ENCODE measurements at regions not wholly inside any gene's neighbourhood (a gene's known extent, or its start where the extent isn't known, plus 50 kb on each side); places are given as distances from the start of the nearest gene placed in this dataset.
"Not testable (repeated sequence)": the region's sequence is repeated elsewhere in the genome, so short reads cannot be mapped to it uniquely, and the experiment has no call there.

DNA sequence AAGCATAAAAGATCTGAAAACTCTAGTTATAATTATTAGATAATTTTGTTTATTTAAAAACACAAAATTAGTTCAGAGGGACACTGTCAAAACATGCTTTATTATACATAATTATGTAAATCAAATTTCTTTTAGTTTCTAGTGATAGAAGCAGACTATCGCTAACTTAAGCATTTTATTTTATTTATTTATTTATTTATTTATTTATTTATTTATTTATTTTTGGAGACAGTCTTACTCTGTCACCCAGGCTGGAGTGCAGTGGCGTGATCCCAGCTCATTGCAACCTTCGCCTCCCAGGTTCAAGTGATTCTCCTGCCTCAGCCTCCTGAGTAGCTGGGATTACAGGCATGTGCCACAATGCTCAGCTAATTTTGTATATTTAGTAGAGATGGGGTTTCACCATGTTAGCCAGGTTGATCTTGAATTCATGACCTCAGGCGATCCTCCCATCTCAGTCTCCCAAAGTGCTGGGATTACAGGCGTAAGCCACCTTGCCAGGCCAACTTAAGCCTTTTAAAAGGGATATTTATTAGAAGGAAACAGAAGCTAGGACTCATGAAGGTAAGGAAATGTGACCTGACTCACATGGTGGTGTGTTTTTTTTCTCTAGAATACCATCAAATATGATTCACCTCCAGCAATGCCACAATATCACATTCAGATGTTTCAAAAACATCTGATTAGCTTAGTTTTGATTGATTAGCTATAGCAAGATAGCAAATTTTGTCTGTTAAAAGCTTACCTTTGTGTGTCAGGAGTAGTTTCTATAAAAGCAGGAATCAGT lies 1357.4 kb upstream of the ADGRL4 start:
- DNase-seq = no peak

GRCh38 chr1:80359666-80360065 lies 1353.1 kb upstream of the ADGRL4 start:
- no peak for DNase-seq

GRCh38 chr1:80349218-80349617 lies 1342.7 kb upstream of the ADGRL4 start:
- no peak for DNase-seq

GRCh38 chr1:80341021-80341420 lies 1334.5 kb upstream of the ADGRL4 start:
- DNase-seq = no peak

GRCh38 chr1:80318108-80318507 lies 1311.6 kb upstream of the ADGRL4 start:
- DNase-seq = no peak

DNA sequence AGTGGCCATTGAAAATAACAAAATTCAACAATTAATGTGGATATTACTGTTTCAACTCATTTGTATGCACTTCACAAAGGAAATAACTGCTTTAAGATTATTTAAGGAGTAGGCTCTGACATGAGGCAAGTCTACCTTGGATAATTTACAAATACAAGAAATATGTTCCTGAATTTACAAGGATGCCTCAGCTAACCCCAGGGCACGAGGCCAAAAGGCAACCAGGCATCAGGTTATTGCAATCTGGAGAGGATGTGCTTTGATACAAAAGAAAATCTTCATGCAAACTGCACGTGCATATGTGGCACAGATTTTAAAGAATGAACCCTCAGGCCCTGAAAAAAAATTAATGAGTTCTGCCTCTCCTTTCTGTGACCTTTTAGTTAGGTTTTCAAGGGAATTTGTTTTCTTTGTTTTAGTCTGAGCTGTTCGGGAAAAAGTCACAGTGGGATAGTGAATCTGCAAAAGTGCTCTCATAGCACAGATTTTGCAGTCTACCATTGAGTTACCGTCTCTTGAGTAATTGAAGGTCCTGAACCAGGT lies 1304.2 kb upstream of the ADGRL4 start:
- DNase-seq = peak; percentile 73

- DNase-seq = peak; percentile 82
Measured at GRCh38 chr1:80305466-80305865, 1298.9 kb upstream of the ADGRL4 start.

GRCh38 chr1:80293818-80294217 lies 1287.3 kb upstream of the ADGRL4 start:
- DNase-seq = no peak

GRCh38 chr1:80288750-80289149 lies 1282.2 kb upstream of the ADGRL4 start:
- DNase-seq = not testable (repeated sequence)

GRCh38 chr1:80282536-80282935 lies 1276.0 kb upstream of the ADGRL4 start:
- no peak for DNase-seq

DNA sequence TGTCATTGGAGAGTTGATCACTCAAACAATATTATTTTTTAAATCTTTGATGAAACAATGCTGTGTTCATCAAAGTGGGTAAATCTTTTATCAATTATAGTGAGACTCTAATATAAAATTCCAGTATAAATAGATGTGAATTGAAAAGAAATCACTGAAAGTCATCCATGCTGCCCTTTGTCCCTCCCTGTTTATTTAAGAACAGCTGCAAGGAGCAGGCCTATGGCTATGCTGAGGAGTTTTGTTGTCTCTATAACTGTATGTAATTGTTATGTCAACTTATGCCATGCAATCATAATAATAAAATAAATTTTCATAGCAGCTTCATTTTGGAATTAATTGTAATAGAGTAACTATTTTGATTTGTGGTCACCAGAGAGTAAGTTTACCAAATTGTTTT lies 1272.4 kb upstream of the ADGRL4 start:
- DNase-seq = no peak

DNA sequence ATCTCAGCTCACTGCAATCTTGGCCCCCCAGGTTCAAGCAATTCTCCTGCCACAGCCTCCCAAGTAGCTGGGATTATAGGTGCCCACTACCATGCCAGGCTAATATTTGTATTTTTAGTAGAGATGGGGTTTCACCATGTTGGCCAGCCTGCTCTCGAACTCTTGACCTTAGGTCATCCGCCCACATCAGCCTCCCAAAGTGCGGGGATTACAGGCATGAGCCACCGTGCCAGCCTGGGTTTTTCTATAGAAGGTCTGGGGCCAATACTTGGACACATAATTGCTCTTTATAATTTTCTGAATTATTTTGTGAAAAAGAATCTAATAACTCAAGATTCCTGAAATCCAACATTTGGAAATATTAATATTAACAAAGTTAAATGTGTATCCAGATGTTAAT lies 1267.7 kb upstream of the ADGRL4 start:
- no peak for DNase-seq

DNA sequence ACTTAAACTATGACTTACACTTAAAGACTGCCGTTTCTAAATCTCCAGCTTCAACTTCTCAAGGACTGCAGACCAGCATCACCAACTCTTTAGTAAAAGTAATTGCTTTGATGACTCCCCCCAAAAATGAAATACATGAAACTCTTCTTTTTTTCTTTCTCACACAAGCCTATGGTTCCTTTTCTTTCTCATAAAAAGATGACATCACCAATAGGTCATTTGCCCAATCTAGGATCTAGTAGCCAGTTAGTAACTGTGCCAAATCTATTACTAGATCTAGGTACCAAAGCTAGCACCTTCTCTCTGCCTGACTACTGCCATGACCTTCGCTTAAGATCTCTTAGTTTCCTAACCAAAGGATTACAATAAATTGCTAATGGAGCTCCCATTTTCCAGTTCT lies 1266.0 kb upstream of the ADGRL4 start:
- DNase-seq = no peak

DNA sequence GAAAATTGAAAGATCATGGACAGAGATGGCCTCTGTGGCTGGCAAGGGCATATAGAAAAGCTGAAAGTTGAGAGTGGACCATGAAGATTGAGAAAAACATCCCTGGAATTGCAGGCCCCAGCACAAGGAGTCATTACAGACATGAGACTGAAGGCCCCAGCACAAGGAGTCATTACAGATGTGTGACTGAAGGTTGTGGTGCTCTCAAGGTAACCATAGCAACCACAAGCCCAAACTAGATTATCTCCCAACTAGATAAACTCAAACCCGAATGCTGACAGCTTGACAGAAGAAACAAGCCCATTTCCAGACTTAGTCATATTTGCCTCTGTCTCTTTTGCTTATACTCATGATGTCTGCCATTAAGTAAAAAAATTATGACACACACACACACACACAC lies 1252.1 kb upstream of the ADGRL4 start:
- DNase-seq = no peak

- peak; percentile 76 for DNase-seq
Measured at GRCh38 chr1:80251591-80251990, 1245.1 kb upstream of the ADGRL4 start.

DNA sequence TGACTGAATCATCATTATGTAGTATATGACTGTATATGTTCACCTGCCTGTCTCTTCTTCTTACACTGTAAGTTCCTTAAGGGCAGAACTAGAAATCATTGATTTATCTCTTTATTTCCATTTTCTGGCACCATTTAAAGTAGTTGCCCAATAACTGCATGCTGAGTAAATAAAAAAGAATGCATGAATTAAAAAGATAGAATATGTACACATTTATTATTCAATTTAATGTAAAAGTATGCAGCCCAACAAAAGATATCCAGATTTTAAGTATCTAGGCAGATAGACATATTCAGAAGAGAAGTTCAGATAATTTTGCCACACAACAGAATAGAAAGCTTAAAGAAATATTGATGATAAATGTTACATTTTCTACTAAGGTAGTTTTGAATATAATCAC lies 1244.6 kb upstream of the ADGRL4 start:
- no peak for DNase-seq

- no peak for DNase-seq
Measured at GRCh38 chr1:80250573-80251168, 1244.1 kb upstream of the ADGRL4 start.

DNA sequence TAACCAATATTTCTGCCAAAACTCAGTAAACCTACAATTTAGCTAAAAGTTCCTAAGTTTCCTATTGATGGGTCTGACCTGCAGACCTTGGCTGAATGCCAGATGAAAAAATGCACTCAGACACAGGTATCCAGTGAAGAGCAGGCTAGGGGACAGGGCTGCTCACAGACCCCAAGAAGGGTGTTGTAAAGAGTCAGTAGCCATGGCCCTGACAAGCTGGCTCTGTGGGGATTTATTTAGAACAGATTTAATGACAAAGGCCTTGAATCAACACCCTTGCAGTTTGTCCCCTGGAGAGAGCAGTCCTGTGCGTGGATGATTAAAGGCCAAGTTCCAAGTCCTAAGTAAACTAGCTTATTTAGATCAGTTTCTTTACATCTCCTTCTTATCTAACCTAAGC lies 1243.2 kb upstream of the ADGRL4 start:
- DNase-seq = no peak

DNA sequence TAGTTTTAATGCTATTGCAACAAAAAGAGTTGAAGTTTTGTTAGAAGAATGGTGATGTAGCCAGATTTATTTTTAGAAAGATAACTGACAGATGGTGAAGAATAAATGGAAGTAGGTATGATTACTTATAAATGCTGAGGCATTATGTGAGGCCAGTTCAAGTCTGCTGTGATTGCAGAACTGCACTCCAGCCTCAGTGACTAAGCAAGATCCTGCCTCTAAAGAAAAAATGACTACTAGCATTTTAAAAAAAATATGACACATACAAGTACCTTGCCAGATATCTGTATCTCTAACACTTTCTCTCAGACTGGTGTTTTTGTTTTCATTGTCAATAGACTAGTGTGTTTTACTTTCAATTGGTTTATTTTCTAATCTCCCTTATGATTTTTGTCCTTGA lies 1242.4 kb upstream of the ADGRL4 start:
- DNase-seq = no peak

DNA sequence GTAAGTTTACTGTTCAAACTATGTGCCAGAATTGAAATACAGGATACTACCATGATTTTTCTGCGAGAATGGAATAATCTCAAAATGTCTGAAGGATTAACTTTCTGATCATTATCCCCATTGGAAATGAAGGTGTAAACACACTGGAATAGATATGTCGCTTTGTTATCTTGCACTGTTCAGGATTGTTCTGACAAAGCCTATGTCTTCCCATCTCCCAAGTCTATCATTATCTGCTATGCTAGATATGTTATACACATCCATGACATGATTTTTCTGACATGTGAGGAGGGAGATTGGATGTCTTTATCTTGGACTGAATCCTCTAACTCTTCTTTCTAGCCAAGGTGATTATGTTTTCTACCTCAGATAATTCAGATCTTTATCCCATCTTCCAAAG lies 1239.3 kb upstream of the ADGRL4 start:
- no peak for DNase-seq

GRCh38 chr1:80244372-80244771 lies 1237.8 kb upstream of the ADGRL4 start:
- no peak for DNase-seq

DNA sequence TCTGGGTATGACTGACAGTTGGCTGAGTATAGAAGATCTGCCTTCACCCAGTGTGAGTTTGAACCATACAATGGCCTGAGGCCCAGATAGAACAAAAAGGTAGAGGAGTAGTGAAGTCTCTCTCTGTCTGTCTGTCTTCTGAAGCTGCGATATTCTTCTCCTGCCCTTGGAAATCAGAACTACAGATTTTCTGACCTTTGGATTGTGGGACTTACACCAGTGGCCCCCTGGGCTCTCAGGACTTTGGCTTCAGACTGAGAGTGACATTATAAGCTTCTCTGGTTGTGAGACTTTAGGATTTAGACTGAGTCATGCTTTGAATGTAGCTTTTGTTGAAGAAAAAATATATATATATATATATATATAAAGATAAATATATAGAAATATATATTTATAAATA lies 1235.0 kb upstream of the ADGRL4 start:
- DNase-seq = no peak

GRCh38 chr1:80225510-80225909 lies 1219.0 kb upstream of the ADGRL4 start:
- no peak for DNase-seq

DNA sequence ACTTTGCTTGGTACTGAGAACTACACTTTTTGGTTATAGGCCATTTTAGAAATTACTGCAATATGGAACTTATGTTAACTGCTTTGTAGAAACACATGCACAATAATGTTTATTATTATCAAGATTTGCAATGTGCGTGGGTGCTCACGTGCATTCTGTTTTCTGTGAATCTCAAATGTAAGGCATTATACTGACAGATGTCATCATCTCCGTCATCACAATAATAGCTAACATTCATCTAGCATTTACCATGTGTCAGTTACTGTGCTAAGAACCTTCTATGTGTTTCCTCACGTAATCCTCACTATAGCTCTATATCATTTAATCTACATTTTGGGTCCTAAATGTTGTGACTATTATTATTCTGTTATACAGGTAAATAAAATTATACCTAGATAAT lies 1214.8 kb upstream of the ADGRL4 start:
- no peak for DNase-seq

GRCh38 chr1:80218112-80218511 lies 1211.6 kb upstream of the ADGRL4 start:
- peak; percentile 74 for DNase-seq
